Naive thymus-derived CD4-positive, alpha-beta T cell (primary cell): ENCODE measurements at regions not wholly inside any gene's neighbourhood (a gene's known extent, or its start where the extent isn't known, plus 50 kb on each side); places are given as distances from the start of the nearest gene placed in this dataset.

Experiments
- ATAC-seq: fragments of 150-1000 bp; cut with Tn5 transposase; 2 replicates; pipeline ENCODE4 v1.10.0; 2021; ENCODE audit warnings: mild to moderate bottlenecking, moderate library complexity
- CTCF ChIA-PET: fragments of 350-600 bp; sonication (Branson Sonifier 250); formaldehyde crosslinking; loops from one replicate; lab custom pipeline; 2021; ENCODE audit warnings: antibody characterized with exemption; lab: Charles Lee
- POLR2A ChIA-PET: fragments of 350-600 bp; sonication (Branson Sonifier 250); formaldehyde crosslinking; loops from one replicate; lab custom pipeline; 2021; ENCODE audit warnings: antibody characterized with exemption, inconsistent platforms; lab: Charles Lee
- DNase-seq, 9 donors: peaks; one replicate each; pipeline versions ENCODE4 v3.0.0 to v3.0.0-alpha.2; 2020 to 2022; ENCODE audit warnings: mixed read lengths in 1 of 9
- H3K27ac ChIP-seq: one replicate; pipeline ENCODE4 v1.7.0; 2013; ENCODE audit warnings: mild to moderate bottlenecking, low read depth, low read length, moderate library complexity
- H3K27me3 ChIP-seq, 2 donors: one replicate each; pipeline ENCODE4 v1.7.0; 2013; ENCODE audit warnings: low read length in 2 of 2, mild to moderate bottlenecking in 2 of 2, moderate library complexity in 2 of 2; ENCODE audit not compliant: control insufficient read depth in 2 of 2, insufficient read depth in 2 of 2
- H3K36me3 ChIP-seq, 3 experiments: 1 replicate in 2 of 3; 2 replicates in 1 of 3; pipeline ENCODE4 v1.7.0; 2013; ENCODE audit warnings: low read length in 3 of 3, mild to moderate bottlenecking in 3 of 3, moderate library complexity in 1 of 3; ENCODE audit not compliant: insufficient read depth in 3 of 3, control insufficient read depth in 2 of 3
- H3K4me1 ChIP-seq, 2 donors: one replicate each; pipeline ENCODE4 v1.7.0; 2013; ENCODE audit warnings: low read length in 2 of 2, mild to moderate bottlenecking in 2 of 2, moderate library complexity in 1 of 2; ENCODE audit not compliant: control insufficient read depth in 2 of 2, insufficient read depth in 2 of 2
- H3K4me3 ChIP-seq: 2 replicates; pipeline ENCODE4 v1.7.0; 2013; ENCODE audit warnings: mild to moderate bottlenecking, low read length
- H3K9me3 ChIP-seq, 3 experiments: 1 replicate in 2 of 3; 2 replicates in 1 of 3; pipeline ENCODE4 v1.7.0; 2013; ENCODE audit warnings: low read length in 3 of 3; ENCODE audit not compliant: control insufficient read depth in 2 of 3
- H3K27ac Mint-ChIP-seq, 9 donors: one replicate each; pipeline ENCODE4 v1.8.0; 2020 to 2022; ENCODE audit warnings: mixed read lengths in 9 of 9, mild to moderate bottlenecking in 8 of 9, moderate library complexity in 5 of 9, inconsistent platforms in 2 of 9
- H3K27me3 Mint-ChIP-seq, 5 donors: one replicate each; pipeline ENCODE4 v1.8.0; 2021 to 2022; ENCODE audit warnings: mixed read lengths in 5 of 5, mild to moderate bottlenecking in 1 of 5
- H3K36me3 Mint-ChIP-seq, 5 donors: one replicate each; pipeline ENCODE4 v1.8.0; 2020 to 2022; ENCODE audit warnings: mixed read lengths in 5 of 5, mild to moderate bottlenecking in 3 of 5, inconsistent platforms in 1 of 5
- H3K4me1 Mint-ChIP-seq, 7 donors: one replicate each; pipeline ENCODE4 v1.8.0; 2020 to 2022; ENCODE audit warnings: mixed read lengths in 7 of 7, mild to moderate bottlenecking in 3 of 7, inconsistent platforms in 1 of 7
- H3K4me3 Mint-ChIP-seq, 10 donors: one replicate each; pipeline ENCODE4 v1.8.0; 2020 to 2022; ENCODE audit warnings: mild to moderate bottlenecking in 10 of 10, mixed read lengths in 10 of 10, moderate library complexity in 6 of 10, inconsistent platforms in 2 of 10
- H3K9me3 Mint-ChIP-seq, 11 donors: one replicate each; pipeline ENCODE4 v1.8.0; 2020 to 2022; ENCODE audit warnings: mixed read lengths in 11 of 11, mild to moderate bottlenecking in 4 of 11, inconsistent platforms in 1 of 11, moderate library complexity in 1 of 11
- intact Hi-C, 2 donors: fragments of 100-400 bp; cut with micrococcal nuclease; formaldehyde crosslinking; loops; one replicate each; pipeline ENCODE4 v1.15.1; 2023

DNA sequence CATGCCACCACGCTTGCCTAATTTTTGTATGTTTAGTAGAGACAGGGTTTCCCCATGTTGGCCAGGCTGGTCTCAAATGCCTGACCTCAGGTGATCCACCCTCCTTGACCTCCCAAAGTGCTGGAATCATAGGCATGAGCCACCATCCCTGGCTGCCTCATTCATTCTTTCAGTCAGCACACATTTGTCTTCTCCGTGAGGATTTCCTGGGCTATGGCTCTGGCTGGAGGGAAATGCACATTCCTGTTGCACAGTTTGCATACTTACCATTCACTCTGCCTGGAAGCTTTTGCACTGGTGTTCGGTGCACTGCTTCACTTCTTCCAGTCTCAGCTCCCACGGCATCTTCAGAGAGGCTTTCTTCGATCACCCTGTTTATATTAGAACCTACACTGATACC is 267.8 kb downstream of the STIM2 start:
- Mint-ChIP-seq H3K36me3 (no peaks in the 10 kb centered on the region), H3K27me3 (peaks cover 0 to 18% (median 10%) of the 10 kb centered on the region in 5 donors), H3K4me1 (no peaks in the 10 kb centered on the region), H3K9me3 (peaks cover 0 to 8% (median 3%) of the 10 kb centered on the region in 11 donors), H3K4me3 (no peak overlapping the region), H3K27ac (no peak overlapping the region)
- ChIA-PET POLR2A (no interaction called here), CTCF (no interaction called here)
- no peaks in the 10 kb centered on the region for H3K36me3 ChIP-seq
- DNase-seq: no peak
- H3K4me1 ChIP-seq: no peaks in the 10 kb centered on the region
- H3K4me3 ChIP-seq: no peak overlapping the region
- ATAC-seq: no peak
- H3K27ac ChIP-seq: no peak overlapping the region
- H3K27me3 ChIP-seq: no peaks in the 10 kb centered on the region
- H3K9me3 ChIP-seq: no peaks in the 10 kb centered on the region
- intact Hi-C loops: no loop called here

DNA sequence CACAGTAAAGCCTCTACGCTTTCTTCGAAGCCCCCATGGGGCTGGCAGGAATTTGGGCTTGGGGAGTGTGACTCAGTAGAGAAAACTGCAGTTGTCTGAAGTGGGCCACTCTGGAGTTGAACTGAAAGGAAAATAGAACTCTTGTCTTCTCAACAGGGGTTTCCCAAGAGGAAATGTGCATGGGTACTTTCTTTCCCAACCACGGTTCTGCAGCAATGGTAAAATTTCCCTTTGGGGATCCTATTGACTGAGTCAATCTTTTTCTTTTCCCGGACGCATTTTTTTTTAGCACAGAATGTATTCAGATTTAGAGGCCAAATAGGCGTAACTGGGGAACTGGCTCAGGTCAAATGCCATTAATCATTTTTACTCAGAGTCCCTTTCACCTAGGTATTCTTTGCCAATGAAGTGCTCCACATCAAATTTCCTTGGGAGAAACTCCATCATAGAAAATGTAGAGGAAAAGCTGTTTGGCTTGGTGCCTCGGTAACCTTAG is 269.3 kb downstream of the STIM2 start:
- H3K9me3 ChIP-seq: no peaks in the 10 kb centered on the region
- Mint-ChIP-seq H3K27me3 (peaks cover 0 to 10% (median 8%) of the 10 kb centered on the region in 5 donors), H3K4me1 (no peaks in the 10 kb centered on the region), H3K36me3 (no peaks in the 10 kb centered on the region), H3K27ac (no peak overlapping the region), H3K4me3 (no peak overlapping the region), H3K9me3 (peaks cover 0 to 21% (median 10%) of the 10 kb centered on the region in 11 donors)
- ChIA-PET CTCF (no interaction called here), POLR2A (no interaction called here)
- intact Hi-C loops: no loop called here
- H3K4me1 ChIP-seq: no peaks in the 10 kb centered on the region
- ATAC-seq (no peak), DNase-seq (no peak)
- H3K36me3 ChIP-seq: no peaks in the 10 kb centered on the region
- H3K27ac ChIP-seq: no peak overlapping the region
- H3K4me3 ChIP-seq: no peak overlapping the region
- no peaks in the 10 kb centered on the region for H3K27me3 ChIP-seq

DNA sequence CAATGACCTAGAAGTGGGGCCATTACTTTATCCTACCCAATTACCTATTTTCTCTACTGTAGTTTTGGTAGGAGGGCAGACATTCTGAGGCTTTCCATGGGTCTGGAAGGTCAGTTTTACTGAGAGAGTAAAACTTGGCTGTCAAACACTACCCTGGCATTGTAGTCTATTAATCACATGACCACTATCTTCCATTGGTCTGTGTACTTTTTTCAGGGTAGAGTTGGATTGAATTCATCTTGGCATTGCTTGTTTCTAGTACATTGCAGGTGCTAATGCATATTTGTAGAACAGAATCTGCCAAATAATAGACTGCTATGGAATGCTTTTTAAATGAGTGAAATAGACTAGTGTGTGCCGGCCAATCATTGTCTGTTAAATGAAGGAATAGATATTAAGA is 271.9 kb downstream of the STIM2 start:
- ChIA-PET CTCF (no interaction called here), POLR2A (no interaction called here)
- Mint-ChIP-seq H3K4me3 (no peak overlapping the region), H3K27ac (no peak overlapping the region), H3K4me1 (no peaks in the 10 kb centered on the region), H3K36me3 (no peaks in the 10 kb centered on the region), H3K9me3 (peaks cover 0 to 22% (median 10%) of the 10 kb centered on the region in 11 donors), H3K27me3 (peaks cover 0 to 4% (median 4%) of the 10 kb centered on the region in 5 donors)
- no peak overlapping the region for H3K27ac ChIP-seq
- no peaks in the 10 kb centered on the region for H3K27me3 ChIP-seq
- H3K9me3 ChIP-seq: no peaks in the 10 kb centered on the region
- H3K36me3 ChIP-seq: no peaks in the 10 kb centered on the region
- intact Hi-C loops: no loop called here
- H3K4me3 ChIP-seq: no peak overlapping the region
- no peak for ATAC-seq
- DNase-seq: no peak
- H3K4me1 ChIP-seq: no peaks in the 10 kb centered on the region

DNA sequence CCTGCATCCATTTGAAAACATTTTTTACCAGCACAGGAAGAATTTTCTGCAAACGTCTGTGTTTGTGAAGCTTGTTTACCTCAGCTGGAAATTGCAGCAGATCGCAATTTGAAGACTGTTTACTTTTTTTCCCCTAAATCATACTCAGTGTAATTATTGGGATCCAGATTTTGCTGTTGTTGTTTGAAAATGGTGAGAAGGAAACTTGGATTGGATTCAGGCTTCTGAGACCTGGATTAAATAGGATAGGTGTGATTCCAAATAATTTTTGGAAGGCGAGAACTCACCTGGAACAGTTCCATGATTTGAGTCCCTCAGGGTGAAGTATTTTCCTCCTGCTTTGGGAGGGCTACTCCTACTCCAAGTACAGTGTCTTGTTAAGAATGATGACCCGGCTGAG is 279.8 kb downstream of the STIM2 start:
- H3K4me1 Mint-ChIP-seq: no peaks in the 10 kb centered on the region
- no peak for ATAC-seq
- peaks cover 0 to 11% (median 0%) of the 10 kb centered on the region in 11 donors for H3K9me3 Mint-ChIP-seq
- ChIA-PET CTCF (no interaction called here), POLR2A (no interaction called here)
- peaks cover 0 to 11% (median 6%) of the 10 kb centered on the region in 5 donors for H3K27me3 Mint-ChIP-seq
- no peak overlapping the region for H3K4me3 Mint-ChIP-seq
- intact Hi-C loops: no loop called here
- DNase-seq: no peak
- H3K4me1 ChIP-seq: no peaks in the 10 kb centered on the region
- no peak overlapping the region for H3K27ac Mint-ChIP-seq
- H3K36me3 Mint-ChIP-seq: no peaks in the 10 kb centered on the region
- H3K4me3 ChIP-seq: no peak overlapping the region
- no peaks in the 10 kb centered on the region for H3K36me3 ChIP-seq
- H3K27ac ChIP-seq: no peak overlapping the region
- H3K27me3 ChIP-seq: no peaks in the 10 kb centered on the region
- H3K9me3 ChIP-seq: no peaks in the 10 kb centered on the region

DNA sequence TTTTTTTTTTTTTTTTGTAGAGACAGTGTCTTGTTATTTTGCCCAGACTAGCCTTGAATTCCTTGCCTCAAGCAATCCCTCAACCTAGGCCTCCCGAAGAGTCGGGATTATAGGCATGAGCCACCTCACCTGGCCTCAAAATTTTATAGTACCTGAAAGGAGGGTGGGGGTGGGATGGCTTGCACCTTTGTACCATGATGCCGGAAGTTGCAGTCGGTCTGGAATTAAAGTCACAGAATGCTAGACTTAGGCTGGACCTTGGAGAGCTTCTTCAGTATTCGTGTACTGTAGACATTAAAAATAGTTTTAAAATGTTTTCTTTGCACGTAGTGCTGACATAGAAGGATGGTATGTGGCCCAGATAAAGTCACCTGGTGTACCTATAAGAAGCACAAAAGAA is 280.9 kb downstream of the STIM2 start:
- peaks cover 0 to 21% (median 6%) of the 10 kb centered on the region in 11 donors for H3K9me3 Mint-ChIP-seq
- no peak overlapping the region for H3K4me3 Mint-ChIP-seq
- no peaks in the 10 kb centered on the region for H3K4me1 Mint-ChIP-seq
- no peak for ATAC-seq
- intact Hi-C loops: no loop called here
- no peaks in the 10 kb centered on the region for H3K36me3 Mint-ChIP-seq
- H3K27ac Mint-ChIP-seq: no peak overlapping the region
- Histone ChIP-seq H3K27me3 (no peaks in the 10 kb centered on the region), H3K9me3 (no peaks in the 10 kb centered on the region), H3K4me1 (no peaks in the 10 kb centered on the region), H3K36me3 (no peaks in the 10 kb centered on the region), H3K4me3 (no peak overlapping the region), H3K27ac (no peak overlapping the region)
- peaks cover 0 to 21% (median 8%) of the 10 kb centered on the region in 5 donors for H3K27me3 Mint-ChIP-seq
- POLR2A ChIA-PET: no interaction called here
- CTCF ChIA-PET: no interaction called here
- DNase-seq: no peak

DNA sequence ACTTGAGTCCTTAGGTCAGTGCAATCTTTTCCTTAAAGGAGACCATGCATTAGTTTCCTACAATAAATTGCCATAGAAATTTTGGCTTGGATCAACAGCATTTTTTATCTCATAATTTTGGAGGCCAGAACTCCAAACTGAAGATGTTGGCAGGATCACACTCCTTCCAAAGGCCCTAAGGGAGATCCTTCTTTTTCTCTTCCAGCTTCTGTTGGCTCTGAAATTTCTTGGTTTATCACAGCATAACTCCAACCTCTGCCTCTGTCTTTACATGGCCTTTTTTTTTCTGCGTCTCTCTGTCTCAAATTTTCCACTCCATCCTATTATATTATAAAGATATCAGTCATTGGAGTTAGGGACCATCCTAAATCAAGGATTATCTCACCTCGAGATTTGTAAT is 282.2 kb downstream of the STIM2 start:
- Mint-ChIP-seq H3K27ac (no peak overlapping the region), H3K36me3 (no peaks in the 10 kb centered on the region), H3K4me3 (no peak overlapping the region), H3K9me3 (peaks cover 0 to 30% (median 12%) of the 10 kb centered on the region in 11 donors), H3K4me1 (no peaks in the 10 kb centered on the region), H3K27me3 (peaks cover 0 to 25% (median 12%) of the 10 kb centered on the region in 5 donors)
- no peaks in the 10 kb centered on the region for H3K9me3 ChIP-seq
- intact Hi-C loops: no loop called here
- ChIA-PET POLR2A (no interaction called here), CTCF (no interaction called here)
- no peaks in the 10 kb centered on the region for H3K27me3 ChIP-seq
- no peak overlapping the region for H3K27ac ChIP-seq
- H3K36me3 ChIP-seq: no peaks in the 10 kb centered on the region
- DNase-seq (no peak), ATAC-seq (no peak)
- H3K4me1 ChIP-seq: no peaks in the 10 kb centered on the region
- H3K4me3 ChIP-seq: no peak overlapping the region

DNA sequence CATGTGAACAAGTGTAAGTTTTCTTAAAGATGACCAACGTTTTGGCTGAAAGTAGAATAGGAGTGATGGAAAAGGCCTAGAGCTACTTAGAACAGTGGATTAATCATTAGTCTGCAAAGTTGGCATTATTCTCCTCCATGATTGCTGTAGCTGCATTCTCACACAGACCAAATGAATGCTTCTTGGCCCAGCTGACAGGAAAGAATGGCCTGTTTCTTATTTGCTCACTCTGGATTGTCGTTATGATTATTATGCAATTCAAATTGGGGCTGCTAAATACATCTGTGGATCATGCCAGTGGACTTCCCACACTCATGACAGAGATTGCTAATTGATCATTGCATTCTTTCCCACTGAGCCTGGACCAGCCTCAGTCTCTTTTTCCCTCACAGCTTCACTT is 285.0 kb downstream of the STIM2 start:
- Mint-ChIP-seq H3K27me3 (peaks cover 0 to 25% (median 12%) of the 10 kb centered on the region in 5 donors), H3K36me3 (no peaks in the 10 kb centered on the region), H3K9me3 (peaks cover 0 to 21% (median 12%) of the 10 kb centered on the region in 11 donors), H3K4me3 (no peak overlapping the region), H3K27ac (no peak overlapping the region), H3K4me1 (no peaks in the 10 kb centered on the region)
- no peak for DNase-seq
- Histone ChIP-seq H3K4me1 (no peaks in the 10 kb centered on the region), H3K36me3 (no peaks in the 10 kb centered on the region), H3K4me3 (no peak overlapping the region), H3K27me3 (no peaks in the 10 kb centered on the region), H3K27ac (no peak overlapping the region), H3K9me3 (no peaks in the 10 kb centered on the region)
- ChIA-PET POLR2A (no interaction called here), CTCF (no interaction called here)
- ATAC-seq: no peak
- intact Hi-C loops: no loop called here
